GM18951 (cell line): ENCODE measurements at regions not wholly inside any gene's neighbourhood (a gene's known extent, or its start where the extent isn't known, plus 50 kb on each side); places are given as distances from the start of the nearest gene placed in this dataset.
"Not testable (repeated sequence)": the region's sequence is repeated elsewhere in the genome, so short reads cannot be mapped to it uniquely, and the experiment has no call there.

Experiments used
- POLR2A ChIP-seq: IDR thresholded peaks from 4 replicates; pipeline ENCODE4 v1.6.1; 2011; ENCODE audit warnings: mild to moderate bottlenecking; ENCODE audit not compliant: insufficient read length, insufficient read depth; ENCODE audit errors: extremely low read depth
- in situ Hi-C: fragments of 300-500 bp; cut with MboI; formaldehyde crosslinking; loops from one replicate; pipeline ENCODE4 v1.12.0; 2022; ENCODE audit warnings: low sequenced_read_pairs, mixed read lengths, inconsistent platforms; ENCODE audit not compliant: unreplicated experiment

GRCh38 chr10:33015761-33016547 lies 57.9 kb upstream of the ITGB1 start:
- in situ Hi-C loops, result loop anchor here (5.0 kb wide), 1 partner anchor 224 kb away; no protein-coding TSS in a partner anchor

GRCh38 chr10:33013331-33013730 lies 55.3 kb upstream of the ITGB1 start:
- in situ Hi-C loops, result not testable (repeated sequence)

More at GRCh38 chr10:33015761-33016547, 57.9 kb upstream of the ITGB1 start:
- no peak for TF ChIP-seq POLR2A

GRCh38 chr10:33012306-33012705 lies 54.3 kb upstream of the ITGB1 start:
- in situ Hi-C loops, result no loop called here
- no peak for TF ChIP-seq POLR2A

GRCh38 chr10:33010132-33011037 lies 52.4 kb upstream of the ITGB1 start:
- no peak for TF ChIP-seq POLR2A
- in situ Hi-C loops, result no loop called here

- in situ Hi-C loops, result no loop called here
- TF ChIP-seq POLR2A, result no peak
Measured at GRCh38 chr10:33009244-33010131, 51.5 kb upstream of the ITGB1 start.

- in situ Hi-C loops, result no loop called here
- no peak for TF ChIP-seq POLR2A
Measured at GRCh38 chr10:33008499-33009243, 50.6 kb upstream of the ITGB1 start.

- in situ Hi-C loops, result not testable (repeated sequence)
Measured at GRCh38 chr10:33007731-33008381, 49.8 kb upstream of the ITGB1 start.
